ENCODE measurements at regions not wholly inside any gene's neighbourhood (a gene's known extent, or its start where the extent isn't known, plus 50 kb on each side); places are given as distances from the start of the nearest gene placed in this dataset.
"Not testable (repeated sequence)": the region's sequence is repeated elsewhere in the genome, so short reads cannot be mapped to it uniquely, and the experiment has no call there.

DNA sequence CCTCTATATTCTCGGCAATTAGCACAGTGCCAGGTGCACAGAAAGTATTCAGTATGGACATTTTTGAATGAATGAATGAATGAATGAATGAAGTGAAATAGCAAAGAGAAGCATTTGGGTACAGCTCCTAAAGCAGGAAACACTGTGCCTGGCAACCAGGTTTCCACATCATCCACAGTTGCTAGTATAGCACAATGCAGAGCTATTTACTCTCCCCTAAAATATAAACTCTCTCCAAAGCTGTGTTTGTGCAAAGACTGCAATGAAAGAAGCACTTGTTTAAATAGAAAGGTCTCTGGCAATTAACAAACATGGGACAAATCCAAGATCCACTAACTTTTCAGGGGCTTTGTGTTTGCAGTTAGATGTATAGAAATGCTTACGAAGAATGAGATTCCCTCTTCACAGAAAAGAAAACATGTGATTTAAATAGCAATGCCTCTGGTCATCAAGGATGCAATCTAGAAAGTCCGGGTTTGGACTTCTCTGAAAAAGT is 103.0 kb upstream of the OPCML start:
- DNase-seq, result no peak

DNA sequence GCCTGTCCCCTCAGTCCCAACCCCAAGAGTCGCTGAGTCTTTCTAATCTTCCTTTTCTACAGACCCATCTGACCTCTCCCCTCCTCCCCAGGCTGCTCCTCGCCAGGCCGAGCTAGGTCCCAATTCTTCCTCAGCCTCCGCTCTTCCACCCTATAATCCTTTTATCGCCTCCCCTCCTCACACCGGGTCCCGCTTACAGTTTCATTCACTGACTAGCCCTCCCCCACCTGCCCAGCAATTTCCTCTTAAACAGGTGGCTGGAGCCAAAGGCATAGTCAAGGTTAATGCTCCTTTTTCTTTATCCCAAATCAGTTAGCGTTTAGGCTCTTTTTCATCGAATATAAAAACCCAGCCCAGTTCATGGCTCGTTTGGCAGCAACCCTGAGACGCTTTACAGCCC is 96.1 kb upstream of the OPCML start:
- not testable (repeated sequence) for DNase-seq

- DNase-seq, result no peak
Observed at GRCh38 chr11:133621611-133622010, 89.3 kb upstream of the OPCML start.

DNA sequence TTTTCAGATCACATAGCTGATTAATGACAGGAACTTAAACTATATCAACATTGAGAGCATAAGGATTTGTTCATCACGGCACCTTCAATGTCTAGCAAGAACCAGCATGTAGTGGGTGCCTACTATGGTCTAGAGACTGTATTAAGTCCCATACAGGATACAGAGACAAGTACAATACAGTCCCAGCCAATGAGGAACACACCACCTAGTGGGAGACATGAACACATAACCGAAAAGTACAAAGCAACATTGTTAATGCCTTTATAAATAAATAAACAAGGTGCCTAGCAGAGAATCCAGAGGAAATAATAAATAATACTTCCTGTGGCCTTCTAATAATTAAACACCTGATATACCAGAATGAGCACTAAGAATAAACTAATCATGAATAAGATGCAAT is 87.7 kb upstream of the OPCML start:
- peak; percentile 27 for DNase-seq

DNA sequence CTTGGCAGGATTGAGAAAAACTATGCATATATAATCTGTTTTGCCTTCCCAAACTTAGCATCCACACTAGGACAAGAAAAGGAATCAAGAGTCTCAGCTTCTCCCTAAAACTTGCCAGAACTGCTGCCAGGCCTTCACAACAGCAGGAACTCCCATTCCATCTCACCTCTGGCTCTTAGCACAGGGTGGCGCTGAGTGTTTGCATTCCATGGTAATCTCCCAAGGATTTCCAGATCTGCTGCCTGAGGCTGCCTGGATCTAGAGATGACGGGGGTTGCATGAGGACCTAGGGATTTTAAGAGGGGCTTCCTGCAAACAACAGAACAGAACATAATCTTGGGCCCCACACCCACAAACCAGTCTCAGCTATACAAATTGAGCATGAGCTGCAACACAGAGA is 87.1 kb upstream of the OPCML start:
- DNase-seq, result no peak

DNA sequence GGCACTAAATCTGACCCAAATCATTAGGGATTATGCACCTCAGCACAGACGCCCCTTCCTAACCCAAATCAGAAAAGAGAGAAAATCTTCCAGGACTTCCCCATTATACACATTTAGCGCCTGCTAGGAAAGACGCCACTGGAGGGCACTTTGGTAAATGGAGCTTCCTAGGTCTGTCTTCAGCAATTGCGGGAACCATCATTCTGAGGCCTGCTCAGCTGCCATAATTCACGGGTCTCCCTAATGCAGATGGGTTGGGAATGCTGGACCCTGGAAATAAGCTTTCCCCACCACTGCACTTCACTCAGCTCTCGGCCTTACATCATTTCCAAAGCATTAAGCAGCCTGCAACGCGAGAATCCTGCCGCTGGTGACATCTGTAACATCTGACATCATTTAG is 86.2 kb upstream of the OPCML start:
- no peak for DNase-seq

- DNase-seq, result no peak
Observed at GRCh38 chr11:133608496-133608895, 76.2 kb upstream of the OPCML start.

DNA sequence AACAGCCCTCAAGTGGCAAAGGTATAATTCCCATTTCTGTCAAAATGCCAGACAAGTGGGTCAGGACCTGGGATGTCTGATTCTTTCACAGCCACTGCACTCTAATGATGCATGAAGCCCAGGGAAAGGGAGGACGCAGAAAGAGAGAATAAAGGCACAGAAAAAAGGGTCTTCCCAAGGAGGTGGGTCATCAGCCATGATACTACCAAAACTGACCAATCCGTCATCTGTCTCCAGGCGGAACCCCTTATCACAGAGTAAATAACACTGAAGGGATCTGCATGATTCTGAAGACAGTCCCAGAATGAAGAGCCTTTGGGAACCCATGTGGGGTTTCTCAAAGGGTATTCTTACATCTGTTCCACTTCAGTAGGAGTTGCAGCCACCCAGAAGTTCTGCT is 73.8 kb upstream of the OPCML start:
- DNase-seq, result no peak

DNA sequence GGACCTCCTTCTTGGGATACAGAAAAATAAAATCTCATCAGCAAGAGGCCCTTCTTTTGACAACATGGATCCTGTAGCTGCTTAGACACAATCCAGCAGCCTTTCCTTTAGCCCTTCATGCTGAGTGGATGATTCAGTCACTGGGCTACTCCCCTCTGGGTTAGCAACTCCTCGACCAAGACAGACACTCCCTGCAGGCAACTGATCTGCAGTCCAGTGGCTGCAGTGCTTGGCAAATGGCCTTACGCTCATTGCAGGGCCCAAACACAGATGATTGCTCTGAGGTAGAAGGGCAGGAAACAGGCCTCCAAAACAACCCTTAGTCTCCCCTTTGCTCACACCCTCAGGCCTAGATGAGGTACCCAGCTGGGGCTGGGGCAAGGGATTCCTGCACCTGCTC is 73.2 kb upstream of the OPCML start:
- DNase-seq, result no peak

GRCh38 chr11:133601641-133602040 is 69.3 kb upstream of the OPCML start:
- no peak for DNase-seq

DNA sequence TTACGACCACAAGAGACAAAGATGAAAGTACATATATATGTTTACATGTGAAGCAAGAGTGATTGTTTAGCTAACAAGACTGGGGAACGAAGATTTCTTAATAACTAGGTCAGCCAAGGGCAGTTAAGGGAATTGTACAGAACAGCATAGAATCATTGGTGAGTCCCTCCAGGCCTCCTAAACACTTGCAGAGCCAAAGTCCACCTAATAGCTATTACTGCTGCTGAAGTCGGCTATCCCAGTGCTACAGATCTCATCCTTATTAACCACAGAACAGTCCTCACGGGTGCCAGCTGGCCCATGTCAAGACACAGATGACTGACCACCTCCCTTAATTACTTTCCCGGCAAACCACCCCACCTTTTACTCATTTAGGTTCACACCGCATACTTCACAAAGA is 68.5 kb upstream of the OPCML start:
- DNase-seq, result no peak

DNA sequence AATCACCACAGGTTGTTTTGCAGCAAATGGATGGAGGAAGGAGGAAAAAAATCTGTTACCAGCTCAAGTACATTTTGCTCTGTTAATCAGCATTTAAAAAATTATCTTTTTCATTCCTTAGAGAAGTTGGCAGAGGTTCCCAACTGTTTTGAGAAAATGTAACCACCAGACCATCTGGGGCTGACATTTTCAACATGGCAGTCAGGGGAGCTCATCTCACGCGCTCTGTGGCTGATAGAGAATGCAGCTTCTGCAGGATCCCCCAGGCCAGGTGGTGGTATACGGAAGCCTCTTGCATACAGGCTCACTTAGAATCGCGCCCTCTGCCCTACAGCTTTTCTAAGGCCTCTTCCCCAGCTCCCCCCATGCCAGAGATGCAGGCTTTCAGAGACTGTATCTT is 68.0 kb upstream of the OPCML start:
- no peak for DNase-seq

DNA sequence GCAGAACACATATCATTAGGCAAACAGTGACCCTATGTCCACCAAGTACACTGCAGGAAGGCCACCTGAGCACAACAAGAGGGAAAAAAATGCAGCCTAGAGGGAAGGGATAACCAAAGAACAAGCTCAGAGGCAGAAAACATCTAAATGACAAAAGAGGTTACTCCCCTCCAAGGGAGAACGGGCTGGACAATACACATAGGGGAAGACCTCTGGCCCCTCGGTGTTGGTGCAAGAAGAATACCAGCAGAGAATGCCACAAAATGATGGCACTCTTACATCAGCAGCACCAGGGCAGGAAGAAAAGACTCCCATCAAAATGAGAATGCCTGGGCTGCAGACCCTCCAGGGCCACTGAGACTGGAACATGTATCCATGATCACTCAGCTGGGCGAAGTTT is 66.6 kb upstream of the OPCML start:
- no peak for DNase-seq

DNA sequence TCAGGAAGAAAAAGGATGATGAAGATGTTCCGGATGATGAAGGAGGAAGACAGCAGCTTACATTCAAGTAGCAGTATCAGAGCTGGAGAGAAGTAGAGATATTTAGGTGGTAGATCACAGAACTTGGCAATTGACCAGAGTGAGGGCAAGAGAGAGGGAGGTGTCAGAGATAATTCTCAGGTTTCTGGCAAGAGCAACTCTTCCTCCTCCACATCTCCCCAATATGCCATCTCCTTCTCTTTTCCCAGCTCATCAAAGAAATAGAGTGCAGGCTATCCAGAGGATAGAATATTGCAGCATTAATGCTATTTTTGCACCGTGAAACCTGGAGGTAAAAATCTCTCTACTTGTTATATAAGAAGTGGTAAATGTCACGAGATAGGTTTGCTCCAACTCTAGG is 64.9 kb upstream of the OPCML start:
- DNase-seq, result no peak

DNA sequence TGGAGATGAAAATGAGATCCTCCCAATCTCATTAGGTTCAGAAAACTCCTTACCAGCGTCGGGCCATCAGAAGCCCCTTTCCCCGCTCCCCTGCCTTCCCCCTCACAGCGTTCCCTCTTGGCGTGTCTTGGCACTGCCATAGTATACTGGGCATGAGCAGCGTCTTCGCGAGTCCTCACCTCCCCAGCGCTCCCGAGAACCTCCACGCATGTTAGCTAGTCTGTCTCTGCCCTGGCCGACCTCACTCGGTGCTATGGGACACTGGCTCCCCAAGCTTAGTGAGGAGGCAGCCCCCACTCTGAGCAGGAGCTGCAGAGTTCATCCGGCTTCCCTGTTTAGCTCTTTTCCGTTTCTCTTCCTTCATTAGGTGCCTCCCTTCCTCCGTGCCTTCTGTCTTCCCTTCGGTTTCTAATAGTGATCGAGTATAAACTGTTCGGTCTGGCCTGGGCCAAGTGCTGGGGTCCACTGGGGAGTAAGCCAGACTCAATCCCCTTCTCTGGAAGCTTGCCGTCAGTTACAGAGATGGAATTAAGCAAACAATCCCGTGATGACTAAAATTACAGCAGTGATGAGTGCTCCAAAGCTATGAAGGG is 63.8 kb upstream of the OPCML start:
- no peak for DNase-seq

GRCh38 chr11:133593036-133593435 is 60.7 kb upstream of the OPCML start:
- DNase-seq, result no peak

DNA sequence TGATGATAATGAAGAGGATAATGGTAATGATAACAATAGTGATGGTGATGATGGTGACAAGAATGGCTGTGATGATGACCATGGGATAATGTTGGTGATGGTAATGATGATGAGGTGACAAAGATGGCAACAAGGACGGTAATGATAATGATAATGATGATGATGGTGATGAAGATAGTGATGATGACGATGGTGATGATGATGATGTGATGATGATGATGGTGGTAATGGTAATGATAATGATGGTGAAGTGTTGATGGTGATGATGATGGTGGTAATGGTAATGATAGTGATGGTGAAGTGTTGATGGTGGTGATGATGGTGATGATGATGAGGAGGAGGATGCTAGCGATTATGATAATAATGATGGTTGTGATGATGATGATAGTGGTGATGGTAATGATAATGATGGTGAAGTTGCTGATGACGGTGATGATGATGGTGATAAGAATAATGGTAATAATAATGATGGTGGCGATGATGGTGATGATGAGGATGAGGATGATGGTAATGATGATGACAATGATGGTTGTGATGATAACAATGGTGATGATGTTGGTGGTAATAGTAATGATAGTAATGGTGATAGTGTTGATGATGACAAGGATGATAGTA is 54.7 kb upstream of the OPCML start:
- no peak for DNase-seq

- DNase-seq, result no peak
Observed at GRCh38 chr11:133582750-133583149, 50.4 kb upstream of the OPCML start.

- no peak for DNase-seq
Observed at GRCh38 chr11:133582326-133582725, 50.0 kb upstream of the OPCML start.

Measured in NCI-H1105 (cell line).